ENCODE measurements at regions not wholly inside any gene's neighbourhood (a gene's known extent, or its start where the extent isn't known, plus 50 kb on each side); places are given as distances from the start of the nearest gene placed in this dataset.
"Not testable (repeated sequence)": the region's sequence is repeated elsewhere in the genome, so short reads cannot be mapped to it uniquely, and the experiment has no call there.

DNA sequence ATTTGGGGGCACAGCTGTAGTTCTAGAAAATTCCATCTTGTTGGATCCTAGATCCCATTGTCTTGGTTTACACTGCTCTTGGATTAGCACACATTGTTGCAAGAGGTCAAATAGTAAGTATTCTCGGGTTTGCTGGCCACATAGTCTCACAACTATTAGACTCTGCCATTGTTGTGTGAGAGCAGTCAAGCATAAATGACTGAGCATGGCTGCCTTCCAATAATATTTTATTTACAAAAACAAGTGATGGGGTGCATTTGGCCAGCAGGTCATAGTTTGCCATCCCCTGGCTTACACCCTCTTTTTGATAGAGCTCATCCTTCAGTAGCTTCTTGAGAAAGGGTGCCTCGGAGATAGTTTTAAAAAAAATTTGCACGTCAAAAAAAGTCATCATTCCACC, 77.9 kb upstream of the ALX4 start:
- no peaks in the 10 kb centered on the region; the same call in 1 of the 2 replicates for H3K27me3 ChIP-seq (ENCODE audit: control insufficient read depth, low read length)
- H3K9me3 ChIP-seq (ENCODE audit: control insufficient read depth, insufficient read depth, low read length) = peaks cover 4% of the 10 kb centered on the region
- H4K20me1 ChIP-seq (ENCODE audit: control insufficient read depth, insufficient read depth, low read depth, low read length) = no peaks in the 10 kb centered on the region
- H3K4me3 ChIP-seq (ENCODE audit: low read length) = no peak overlapping the region
- H3K4me1 ChIP-seq (ENCODE audit: control insufficient read depth, low read length) = no peaks in the 10 kb centered on the region
- H3K4me2 ChIP-seq (ENCODE audit: low read length) = no peak overlapping the region
- no peak for TF ChIP-seq EZH2phosphoT487 (IDR thresholded peaks at IDR 0.05; ENCODE audit: borderline replicate concordance, low read length)
- TF ChIP-seq, protein P1, sequence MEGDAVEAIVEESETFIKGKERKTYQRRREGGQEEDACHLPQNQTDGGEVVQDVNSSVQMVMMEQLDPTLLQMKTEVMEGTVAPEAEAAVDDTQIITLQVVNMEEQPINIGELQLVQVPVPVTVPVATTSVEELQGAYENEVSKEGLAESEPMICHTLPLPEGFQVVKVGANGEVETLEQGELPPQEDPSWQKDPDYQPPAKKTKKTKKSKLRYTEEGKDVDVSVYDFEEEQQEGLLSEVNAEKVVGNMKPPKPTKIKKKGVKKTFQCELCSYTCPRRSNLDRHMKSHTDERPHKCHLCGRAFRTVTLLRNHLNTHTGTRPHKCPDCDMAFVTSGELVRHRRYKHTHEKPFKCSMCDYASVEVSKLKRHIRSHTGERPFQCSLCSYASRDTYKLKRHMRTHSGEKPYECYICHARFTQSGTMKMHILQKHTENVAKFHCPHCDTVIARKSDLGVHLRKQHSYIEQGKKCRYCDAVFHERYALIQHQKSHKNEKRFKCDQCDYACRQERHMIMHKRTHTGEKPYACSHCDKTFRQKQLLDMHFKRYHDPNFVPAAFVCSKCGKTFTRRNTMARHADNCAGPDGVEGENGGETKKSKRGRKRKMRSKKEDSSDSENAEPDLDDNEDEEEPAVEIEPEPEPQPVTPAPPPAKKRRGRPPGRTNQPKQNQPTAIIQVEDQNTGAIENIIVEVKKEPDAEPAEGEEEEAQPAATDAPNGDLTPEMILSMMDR (IDR thresholded peaks at IDR 0.05; ENCODE audit: low read depth, low read length, poor library complexity, severe bottlenecking) = no peak
- H3F3A ChIP-seq (ENCODE audit: control insufficient read depth, insufficient read depth) = no peaks in the 10 kb centered on the region
- H3K79me2 ChIP-seq (ENCODE audit: control insufficient read depth, low read length) = no peaks in the 10 kb centered on the region
- H3K27ac ChIP-seq (ENCODE audit: low read depth, low read length) = no peak overlapping the region
- no peaks in the 10 kb centered on the region for H3K36me3 ChIP-seq (ENCODE audit: control insufficient read depth, low read length)
- H3K9me2 ChIP-seq (replicated peaks; ENCODE audit: control insufficient read depth, low read length) = no peaks in the 10 kb centered on the region

DNA sequence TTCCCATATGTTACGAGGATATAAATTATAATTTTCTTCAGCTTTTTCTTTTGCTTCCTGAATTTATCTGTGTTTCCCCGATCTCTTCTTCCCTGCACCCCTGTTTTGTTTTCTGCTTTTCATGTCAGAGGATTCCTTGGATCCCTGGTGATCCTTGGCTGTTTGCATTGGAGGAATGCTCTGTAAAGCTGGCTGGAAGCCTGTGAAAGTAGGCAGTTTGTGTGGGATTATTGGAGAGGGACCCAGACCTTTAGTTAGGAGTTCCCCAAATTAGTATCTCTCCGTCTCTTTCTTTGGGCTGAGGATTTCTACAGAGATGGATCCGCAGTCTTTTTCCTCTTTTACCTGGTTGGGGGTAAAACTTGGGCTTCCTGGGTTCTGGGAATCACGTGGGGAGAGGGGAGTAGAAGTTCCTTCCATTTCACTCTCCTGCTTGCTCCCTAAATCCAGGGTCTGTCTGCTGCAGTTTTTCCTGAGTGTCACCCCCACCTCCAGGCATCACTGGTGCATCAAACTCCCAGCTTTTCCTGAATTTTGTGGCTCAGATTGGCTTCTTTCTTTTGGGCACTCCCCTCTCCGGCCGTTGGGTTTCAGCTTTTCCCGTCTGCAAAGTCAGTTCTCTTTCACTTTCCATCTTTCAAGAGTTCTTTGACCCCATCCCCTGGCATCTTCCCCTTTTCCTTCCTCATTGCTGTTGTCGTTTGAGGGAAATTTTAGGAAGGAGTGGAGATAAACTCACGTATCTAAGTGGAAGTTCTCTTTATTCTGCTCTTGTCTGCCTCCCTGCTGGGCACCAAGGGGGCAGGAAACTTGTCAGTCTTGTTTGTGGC, 79.1 kb upstream of the ALX4 start:
- H3K9me2 ChIP-seq (replicated peaks; ENCODE audit: control insufficient read depth, low read length) = no peaks in the 10 kb centered on the region
- TF ChIP-seq EZH2phosphoT487 (IDR thresholded peaks at IDR 0.05; ENCODE audit: borderline replicate concordance, low read length) = no peak
- TF ChIP-seq, protein P1 (IDR thresholded peaks at IDR 0.05; ENCODE audit: low read depth, low read length, poor library complexity, severe bottlenecking) = no peak
- H3K4me3 ChIP-seq (ENCODE audit: low read length) = no peak overlapping the region

GRCh38 chr11:44389963-44390605, 80.1 kb upstream of the ALX4 start:
- Histone ChIP-seq H4K20me1 (ENCODE audit: control insufficient read depth, insufficient read depth, low read depth, low read length) (no peaks in the 10 kb centered on the region), H3K36me3 (ENCODE audit: control insufficient read depth, low read length) (no peaks in the 10 kb centered on the region), H3K27ac (ENCODE audit: low read depth, low read length) (no peak overlapping the region), H3K27me3 (ENCODE audit: control insufficient read depth, low read length) (no peaks in the 10 kb centered on the region; the same call in 1 of the 2 replicates), H3K9me2 (replicated peaks; ENCODE audit: control insufficient read depth, low read length) (no peaks in the 10 kb centered on the region), H3K9me3 (ENCODE audit: control insufficient read depth, insufficient read depth, low read length) (peaks cover 4% of the 10 kb centered on the region), H3K4me2 (ENCODE audit: low read length) (no peak overlapping the region), H3K4me1 (ENCODE audit: control insufficient read depth, low read length) (no peaks in the 10 kb centered on the region), H3F3A (ENCODE audit: control insufficient read depth, insufficient read depth) (no peaks in the 10 kb centered on the region), H3K4me3 (ENCODE audit: low read length) (no peak overlapping the region), H3K79me2 (ENCODE audit: control insufficient read depth, low read length) (no peaks in the 10 kb centered on the region)
- TF ChIP-seq, protein P1 (IDR thresholded peaks at IDR 0.05; ENCODE audit: low read depth, low read length, poor library complexity, severe bottlenecking) = no peak
- TF ChIP-seq EZH2phosphoT487 (IDR thresholded peaks at IDR 0.05; ENCODE audit: borderline replicate concordance, low read length) = no peak

More for the DNA sequence above, 79.1 kb upstream of the ALX4 start:
- Histone ChIP-seq H3F3A (ENCODE audit: control insufficient read depth, insufficient read depth) (no peaks in the 10 kb centered on the region), H3K27ac (ENCODE audit: low read depth, low read length) (no peak overlapping the region), H3K4me1 (ENCODE audit: control insufficient read depth, low read length) (no peaks in the 10 kb centered on the region), H3K36me3 (ENCODE audit: control insufficient read depth, low read length) (no peaks in the 10 kb centered on the region), H3K27me3 (ENCODE audit: control insufficient read depth, low read length) (no peaks in the 10 kb centered on the region; the same call in 1 of the 2 replicates), H3K9me3 (ENCODE audit: control insufficient read depth, insufficient read depth, low read length) (peaks cover 4% of the 10 kb centered on the region), H3K79me2 (ENCODE audit: control insufficient read depth, low read length) (no peaks in the 10 kb centered on the region), H4K20me1 (ENCODE audit: control insufficient read depth, insufficient read depth, low read depth, low read length) (no peaks in the 10 kb centered on the region), H3K4me2 (ENCODE audit: low read length) (no peak overlapping the region)

DNA sequence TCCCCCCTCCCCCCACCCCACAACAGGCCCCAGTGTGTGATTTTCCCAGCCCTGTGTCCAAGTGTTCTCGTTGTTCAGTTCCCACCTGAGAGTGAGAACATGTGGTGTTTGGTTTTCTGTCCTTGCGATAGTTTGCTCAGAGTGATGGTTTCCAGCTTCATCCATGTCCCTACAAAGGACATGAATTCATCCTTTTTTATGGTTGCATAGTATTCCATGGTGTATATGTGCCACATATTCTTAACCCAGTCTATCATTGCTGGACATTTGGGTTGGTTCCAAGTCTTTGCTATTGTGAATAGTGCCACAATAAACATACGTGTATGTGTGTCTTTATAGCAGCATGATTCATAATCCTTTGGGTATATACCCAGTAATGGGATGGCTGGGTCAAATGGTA, 81.1 kb upstream of the ALX4 start:
- not testable (repeated sequence) for H3K9me2 ChIP-seq (replicated peaks; ENCODE audit: control insufficient read depth, low read length); H3K27me3 ChIP-seq (ENCODE audit: control insufficient read depth, low read length); H3K9me3 ChIP-seq (ENCODE audit: control insufficient read depth, insufficient read depth, low read length); H3K27ac ChIP-seq (ENCODE audit: low read depth, low read length); H3K79me2 ChIP-seq (ENCODE audit: control insufficient read depth, low read length); H3K36me3 ChIP-seq (ENCODE audit: control insufficient read depth, low read length); H3K4me1 ChIP-seq (ENCODE audit: control insufficient read depth, low read length); H4K20me1 ChIP-seq (ENCODE audit: control insufficient read depth, insufficient read depth, low read depth, low read length); H3F3A ChIP-seq (ENCODE audit: control insufficient read depth, insufficient read depth); H3K4me3 ChIP-seq (ENCODE audit: low read length); H3K4me2 ChIP-seq (ENCODE audit: low read length)

DNA sequence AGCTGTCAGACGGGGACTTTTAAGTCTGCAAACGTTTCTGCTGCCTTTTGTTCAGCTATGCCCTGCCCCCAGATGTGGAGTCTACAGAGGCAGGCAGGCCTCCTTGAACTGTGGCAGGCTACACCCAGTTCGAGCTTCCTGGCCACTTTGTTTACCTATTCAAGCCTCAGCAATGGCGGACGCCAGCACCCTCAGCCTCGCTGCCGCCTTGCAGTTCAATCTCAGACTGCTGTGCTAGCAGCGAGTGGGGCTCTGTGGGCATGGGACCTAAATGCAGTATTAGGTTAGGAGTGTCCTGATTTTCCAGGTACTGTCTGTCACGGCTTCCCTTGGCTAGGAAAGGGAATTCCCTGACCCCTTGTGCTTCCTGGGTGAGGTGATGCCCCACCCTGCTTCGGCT, 86.8 kb upstream of the ALX4 start:
- H4K20me1 ChIP-seq (ENCODE audit: control insufficient read depth, insufficient read depth, low read depth, low read length); H3K9me3 ChIP-seq (ENCODE audit: control insufficient read depth, insufficient read depth, low read length); H3F3A ChIP-seq (ENCODE audit: control insufficient read depth, insufficient read depth); H3K9me2 ChIP-seq (replicated peaks; ENCODE audit: control insufficient read depth, low read length); H3K79me2 ChIP-seq (ENCODE audit: control insufficient read depth, low read length); H3K4me3 ChIP-seq (ENCODE audit: low read length); H3K4me1 ChIP-seq (ENCODE audit: control insufficient read depth, low read length); H3K27me3 ChIP-seq (ENCODE audit: control insufficient read depth, low read length); H3K36me3 ChIP-seq (ENCODE audit: control insufficient read depth, low read length); H3K4me2 ChIP-seq (ENCODE audit: low read length); H3K27ac ChIP-seq (ENCODE audit: low read depth, low read length): not testable (repeated sequence)
